OCI-M1 (cell line): ENCODE measurements at regions not wholly inside any gene's neighbourhood (a gene's known extent, or its start where the extent isn't known, plus 50 kb on each side); places are given as distances from the start of the nearest gene placed in this dataset.
"Not testable (repeated sequence)": the region's sequence is repeated elsewhere in the genome, so short reads cannot be mapped to it uniquely, and the experiment has no call there.

Source experiments
- DNase-seq: peaks from one replicate; lab custom pipeline; 2025; lab: John Stamatoyannopoulos, UW

GRCh38 chr17:70709596-70709995, 540.3 kb downstream of the KCNJ2 start:
- no peak for DNase-seq

GRCh38 chr17:70713694-70714093, 544.4 kb downstream of the KCNJ2 start:
- DNase-seq, result no peak

- no peak for DNase-seq
Measured at GRCh38 chr17:70716551-70716950, 547.2 kb downstream of the KCNJ2 start.

DNA sequence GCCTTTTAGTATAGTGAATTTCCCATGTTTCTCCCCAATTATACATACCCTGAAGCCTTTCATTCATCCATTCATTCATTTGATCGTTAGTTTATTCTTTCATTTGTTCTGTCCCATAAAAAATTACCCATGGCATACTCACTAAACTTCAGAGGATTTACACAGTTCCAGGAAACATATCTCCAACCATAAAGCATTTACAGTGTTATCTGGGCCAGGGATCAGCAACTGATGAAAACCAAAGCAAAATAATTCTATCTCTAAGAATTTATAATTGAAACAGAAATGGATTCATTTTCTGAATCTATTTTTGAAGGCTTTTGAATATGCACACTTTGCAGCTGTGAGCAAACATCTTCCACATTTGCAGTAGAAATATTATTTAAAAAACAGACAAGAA, 547.7 kb downstream of the KCNJ2 start:
- no peak for DNase-seq

DNA sequence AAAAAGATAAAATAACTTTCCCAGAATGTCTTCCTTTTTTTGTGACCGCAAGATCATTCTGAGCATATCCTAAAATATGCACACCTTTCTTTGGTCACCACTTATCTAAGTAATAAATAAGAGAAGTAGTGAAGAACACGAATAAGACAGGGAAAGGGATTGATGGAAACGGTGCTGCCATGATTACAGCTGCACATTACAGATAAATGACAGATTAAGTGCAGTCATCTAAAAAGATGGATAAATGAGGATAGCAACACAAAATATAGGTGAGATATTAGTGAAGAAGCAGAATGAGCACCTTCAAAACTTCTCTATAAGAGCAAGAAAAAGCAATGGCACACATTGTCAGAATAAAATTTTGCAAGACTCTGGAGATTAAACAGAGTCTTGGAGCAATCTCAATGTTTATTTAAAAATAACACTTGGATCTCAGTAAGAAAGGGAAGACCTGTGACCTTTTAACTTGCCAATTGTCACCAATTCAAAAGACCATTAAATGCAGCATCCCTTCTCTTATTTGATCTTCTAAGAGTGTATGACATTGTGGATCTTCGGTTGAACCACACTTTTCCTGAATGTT, 567.1 kb downstream of the KCNJ2 start:
- no peak for DNase-seq

DNA sequence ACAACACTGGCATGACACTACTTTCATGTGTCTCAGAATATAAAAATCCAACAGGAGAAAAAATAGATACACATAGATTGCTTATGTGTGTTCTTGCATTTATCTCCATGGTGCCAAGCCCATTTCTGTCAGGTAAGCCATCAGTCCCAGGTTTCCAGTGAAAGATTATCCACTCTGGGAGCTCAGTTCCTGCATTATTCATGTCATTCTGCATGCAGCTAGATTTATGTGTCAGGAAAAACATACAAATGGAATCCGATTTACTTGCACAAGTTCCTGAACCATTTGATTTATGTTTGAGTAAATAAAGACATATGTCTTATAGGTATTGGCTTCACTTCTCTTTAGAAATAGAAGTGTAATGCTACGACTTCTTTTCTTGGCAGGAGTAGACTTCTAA, 569.7 kb downstream of the KCNJ2 start:
- no peak for DNase-seq

- not testable (repeated sequence) for DNase-seq
Measured at GRCh38 chr17:70746574-70746973, 577.2 kb downstream of the KCNJ2 start.

DNA sequence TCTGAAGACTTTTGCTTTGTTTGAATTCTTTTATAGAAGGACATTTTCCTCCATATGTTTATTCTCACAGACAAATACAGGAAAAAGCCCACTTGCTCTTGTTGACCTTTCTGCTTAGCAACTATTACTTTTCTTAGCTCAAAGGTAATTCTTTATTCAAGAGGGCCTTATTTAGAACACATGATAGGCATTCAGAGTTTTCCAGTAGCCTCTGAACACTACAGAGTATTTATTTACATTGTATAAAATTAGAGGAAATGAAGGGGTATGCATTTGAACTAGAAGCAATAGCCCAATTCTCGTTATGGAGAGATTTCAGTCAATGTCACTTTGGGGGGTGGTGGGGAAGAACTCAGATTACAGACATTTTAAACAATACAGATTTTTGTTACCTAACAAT, 581.7 kb downstream of the KCNJ2 start:
- no peak for DNase-seq

DNA sequence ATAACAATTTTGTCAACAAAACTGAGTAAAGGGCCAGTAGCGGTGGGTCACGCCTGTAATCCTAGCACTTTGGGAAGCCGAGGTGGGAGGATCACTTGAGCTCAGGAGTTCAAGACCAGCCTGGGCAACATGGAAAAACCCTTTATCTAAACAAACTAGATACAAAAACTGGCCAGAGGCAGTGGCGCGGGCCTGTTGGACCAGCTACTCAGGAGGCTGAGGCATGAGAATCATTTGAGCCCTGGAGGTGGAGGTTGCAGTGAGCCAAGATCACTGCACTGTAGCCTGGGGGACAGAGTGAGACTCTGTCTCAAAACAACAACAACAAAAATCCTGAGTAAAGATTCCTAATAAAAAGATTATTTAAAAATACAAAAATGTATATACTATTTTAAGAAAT, 583.1 kb downstream of the KCNJ2 start:
- DNase-seq, result not testable (repeated sequence)

- no peak for DNase-seq
Measured at GRCh38 chr17:70752966-70753467, 583.7 kb downstream of the KCNJ2 start.

GRCh38 chr17:70763018-70763417, 593.7 kb downstream of the KCNJ2 start:
- DNase-seq, result no peak

- DNase-seq, result peak; percentile 52
Measured at GRCh38 chr17:70767102-70767701, 597.9 kb downstream of the KCNJ2 start.

- no peak for DNase-seq
Measured at GRCh38 chr17:70769956-70770355, 600.6 kb downstream of the KCNJ2 start.

- no peak for DNase-seq
Measured at GRCh38 chr17:70771804-70772386, 602.6 kb downstream of the KCNJ2 start.

GRCh38 chr17:70772761-70773160, 603.4 kb downstream of the KCNJ2 start:
- no peak for DNase-seq

DNA sequence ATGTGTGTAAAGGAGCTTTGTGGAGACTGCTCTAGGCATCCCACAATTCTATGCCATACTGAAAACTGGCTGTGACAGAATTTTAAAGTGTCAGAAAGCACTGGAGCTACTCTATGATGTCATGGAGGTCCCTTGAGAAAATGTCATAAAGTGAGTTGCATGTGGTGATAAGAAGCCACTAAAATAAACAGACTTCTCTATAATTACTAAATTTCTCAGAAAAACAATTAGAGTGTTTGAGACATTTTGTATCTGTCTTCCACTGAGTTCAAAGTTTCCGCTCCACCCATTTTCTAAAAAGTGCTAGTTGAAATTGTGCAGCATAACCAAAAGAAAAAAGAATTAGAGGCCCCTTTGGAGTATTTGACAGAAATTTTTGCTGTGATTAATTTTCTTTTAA, 603.9 kb downstream of the KCNJ2 start:
- DNase-seq, result peak; percentile 17

- DNase-seq, result no peak
Measured at GRCh38 chr17:70774339-70775117, 605.2 kb downstream of the KCNJ2 start.

DNA sequence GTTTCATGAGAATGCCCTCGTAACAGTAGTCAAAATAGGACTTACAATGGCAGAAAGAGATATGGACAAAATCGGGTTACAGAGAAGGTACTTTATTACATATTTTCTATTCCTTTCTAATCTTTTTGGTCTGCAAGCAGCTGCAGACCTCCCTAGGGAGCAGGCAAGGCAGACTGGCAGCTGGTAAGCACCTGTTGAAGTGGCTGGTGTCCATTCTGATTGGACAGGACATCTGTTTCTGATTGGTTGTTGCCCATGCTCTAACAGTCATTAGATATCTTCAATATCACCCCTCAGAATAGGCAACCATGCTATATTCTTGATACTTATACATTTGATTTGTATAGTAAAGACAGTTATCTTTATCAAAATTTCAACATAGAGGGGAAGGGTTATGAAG, 606.3 kb downstream of the KCNJ2 start:
- no peak for DNase-seq

GRCh38 chr17:70776441-70776840, 607.1 kb downstream of the KCNJ2 start:
- no peak for DNase-seq

DNA sequence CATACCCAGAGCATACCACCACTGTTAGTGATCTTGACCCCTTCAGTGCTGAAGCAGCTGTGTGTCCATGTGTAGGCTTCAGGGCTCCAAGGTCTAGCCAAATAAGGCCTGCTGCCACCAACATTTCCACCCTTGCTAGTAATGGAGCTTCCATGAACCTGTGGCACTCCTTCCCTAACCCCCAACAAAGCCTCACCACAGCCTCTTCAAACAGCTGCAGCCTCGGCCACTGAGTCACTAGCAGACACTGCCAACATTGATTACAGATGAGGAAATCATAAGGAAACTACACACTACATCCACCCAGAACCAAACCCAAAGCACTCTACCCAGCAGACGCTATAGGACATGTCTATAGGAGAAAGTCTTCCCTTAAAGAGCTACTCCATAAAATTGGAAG, 610.7 kb downstream of the KCNJ2 start:
- no peak for DNase-seq

- DNase-seq, result no peak
Measured at GRCh38 chr17:70786081-70786480, 616.7 kb downstream of the KCNJ2 start.

- DNase-seq, result no peak
Measured at GRCh38 chr17:70787721-70788300, 618.5 kb downstream of the KCNJ2 start.
